Panc1 (cell line): ENCODE measurements at regions not wholly inside any gene's neighbourhood (a gene's known extent, or its start where the extent isn't known, plus 50 kb on each side); places are given as distances from the start of the nearest gene placed in this dataset.

Experiments
- CTCF ChIP-seq: fragments of 450-650 bp; IDR thresholded peaks from 2 replicates; pipeline ENCODE4 v1.5.1; 2017; ENCODE audit warnings: mild to moderate bottlenecking
- REST ChIP-seq, 2 experiments: IDR thresholded peaks; 2 replicates each; pipeline ENCODE4 v1.6.1; 2011 to 2012; ENCODE audit warnings: low read depth in 2 of 2, control low read depth in 1 of 2, low read length in 1 of 2, mild to moderate bottlenecking in 1 of 2, moderate library complexity in 1 of 2; ENCODE audit not compliant: insufficient read depth in 1 of 2
- TCF7L2 ChIP-seq: IDR thresholded peaks from 2 replicates; pipeline ENCODE4 v1.6.1; 2011; ENCODE audit warnings: mild to moderate bottlenecking, low read depth, low read length, inconsistent platforms

- TF ChIP-seq CTCF = no peak
- no peak for TF ChIP-seq TCF7L2
- no peak for TF ChIP-seq REST (IDR thresholded peaks at IDR 0.05; ENCODE audit: insufficient read depth in 1 of 2, low read depth in 2 of 2, low read length in 1 of 2)
Observed at GRCh38 chr10:128604025-128604424, 477.8 kb upstream of the MKI67 start.
